ENCODE measurements at regions not wholly inside any gene's neighbourhood (a gene's known extent, or its start where the extent isn't known, plus 50 kb on each side); places are given as distances from the start of the nearest gene placed in this dataset.

GRCh38 chr3:40886660-40887425, 312.5 kb upstream of the CTNNB1 start:
- TF ChIP-seq POLR2AphosphoS5 (IDR thresholded peaks at IDR 0.05), result no peak
- TF ChIP-seq EP300 (IDR thresholded peaks at IDR 0.05), result no peak
- no peak for TF ChIP-seq CTCF (IDR thresholded peaks at IDR 0.05)
